GM19328 (cell line): ENCODE measurements at regions not wholly inside any gene's neighbourhood (a gene's known extent, or its start where the extent isn't known, plus 50 kb on each side); places are given as distances from the start of the nearest gene placed in this dataset.

ENCODE experiments used
- ATAC-seq: cut with Tn5 transposase; IDR thresholded peaks from one replicate; pipeline ENCODE4 v1.9.1; 2021; ENCODE audit warnings: mild to moderate bottlenecking, moderate library complexity; ENCODE audit not compliant: unreplicated experiment

DNA sequence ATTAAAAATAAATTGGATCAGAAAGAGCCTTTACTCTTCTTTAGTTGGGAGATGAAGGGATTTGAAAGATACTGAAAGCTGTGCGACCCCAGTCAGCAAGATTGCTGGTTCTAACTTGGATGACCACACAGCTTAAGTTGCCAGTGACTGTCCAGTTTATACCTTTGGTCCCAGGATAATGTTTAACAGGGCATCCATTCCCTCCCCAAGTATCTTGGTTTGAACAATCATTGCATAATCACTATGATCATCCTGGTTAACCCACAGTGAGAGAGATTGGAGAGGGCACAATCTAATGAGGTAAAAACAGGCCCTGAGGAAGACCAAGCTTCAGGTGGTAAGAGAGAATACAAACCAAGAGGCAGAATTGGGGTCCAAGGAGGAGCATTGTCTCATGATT is 798.3 kb downstream of the MAFB start:
- ATAC-seq, result no peak

DNA sequence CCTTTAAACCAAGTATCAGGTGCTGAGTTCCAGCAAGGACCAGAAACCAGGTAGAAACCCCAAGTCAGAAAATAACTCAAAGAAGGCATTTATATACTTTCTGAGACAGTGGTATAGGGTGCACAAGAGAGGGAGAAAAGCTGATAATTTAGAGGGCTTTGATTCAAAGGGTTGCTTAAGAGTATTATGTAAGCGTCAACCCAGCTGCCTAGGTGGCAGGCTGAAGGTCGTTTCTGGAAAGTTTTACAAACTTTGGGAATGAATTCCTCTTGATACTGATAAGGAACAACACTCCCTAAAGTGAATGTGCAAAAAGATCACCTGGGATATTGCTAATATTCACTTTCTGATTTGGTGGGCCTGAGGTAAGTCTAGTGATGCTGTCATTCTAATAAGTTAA is 800.7 kb downstream of the MAFB start:
- ATAC-seq, result no peak

DNA sequence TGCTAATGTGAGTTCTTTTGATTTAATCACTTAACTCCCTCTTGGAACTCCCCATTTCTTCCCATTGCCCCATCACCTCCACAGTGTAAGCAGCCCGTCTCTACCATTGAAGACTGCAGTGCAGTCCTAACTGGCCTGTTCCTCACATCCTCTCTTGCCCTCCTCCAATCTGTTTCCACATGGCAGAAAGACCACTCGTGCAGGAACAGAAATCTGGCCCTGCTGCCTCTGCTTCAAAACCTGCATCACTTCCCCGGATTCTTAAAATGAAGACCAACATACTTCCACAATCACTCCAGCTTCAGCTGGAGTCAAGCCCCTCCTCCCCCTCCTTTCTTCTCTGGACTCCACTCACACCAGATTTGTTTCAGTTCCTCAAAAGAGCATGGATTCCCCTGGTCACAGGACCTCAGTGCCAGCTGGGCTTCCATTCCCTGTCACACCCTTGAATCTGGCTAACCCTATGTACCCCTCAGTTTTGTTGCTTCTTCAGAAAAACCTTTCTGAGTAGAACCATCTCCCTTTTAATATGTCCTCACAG is 802.3 kb downstream of the MAFB start:
- no peak for ATAC-seq

GRCh38 chr20:39885975-39886649 is 802.9 kb downstream of the MAFB start:
- no peak for ATAC-seq

DNA sequence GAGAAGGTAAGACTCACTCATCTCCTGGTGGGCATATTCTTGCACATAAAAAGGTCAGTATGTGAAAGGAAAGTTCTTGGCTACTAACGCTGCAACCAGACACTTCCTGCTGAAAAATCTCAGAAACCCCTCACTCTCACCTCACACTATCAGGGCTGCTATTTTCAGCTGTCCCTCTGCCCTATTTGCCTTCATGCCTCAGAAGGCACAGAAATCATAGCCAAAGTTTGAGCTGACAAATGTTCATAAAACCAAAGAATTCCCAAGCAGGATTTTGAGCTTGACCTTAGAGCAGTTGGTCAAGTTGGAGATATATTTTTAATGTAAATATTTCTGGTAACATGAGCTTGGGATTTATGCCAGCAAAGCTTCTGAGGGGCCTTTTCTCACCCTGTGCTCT is 806.2 kb downstream of the MAFB start:
- ATAC-seq, result no peak

- no peak for ATAC-seq
Measured at GRCh38 chr20:39880890-39881289, 808.1 kb downstream of the MAFB start.

DNA sequence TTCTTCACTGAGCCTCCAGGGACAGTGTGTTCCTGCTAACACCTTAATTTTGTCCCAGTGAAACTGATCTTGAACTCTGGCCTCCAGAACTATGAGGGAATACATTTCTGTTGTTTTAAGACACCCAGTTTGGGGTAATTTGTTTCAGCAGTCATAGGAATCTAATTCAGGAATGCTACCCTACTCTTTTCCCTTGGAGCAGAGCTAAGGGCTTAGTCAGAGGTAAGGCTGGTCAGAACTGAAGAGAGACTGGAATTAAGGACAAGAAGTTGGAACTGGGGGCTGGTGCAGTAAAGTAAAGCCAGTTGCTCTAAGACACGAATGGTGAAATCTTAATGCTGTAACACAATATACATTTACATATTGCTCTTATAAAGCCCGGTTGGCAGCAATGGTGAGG is 809.7 kb downstream of the MAFB start:
- ATAC-seq, result no peak

- ATAC-seq, result no peak
Measured at GRCh38 chr20:39878809-39879208, 810.2 kb downstream of the MAFB start.

DNA sequence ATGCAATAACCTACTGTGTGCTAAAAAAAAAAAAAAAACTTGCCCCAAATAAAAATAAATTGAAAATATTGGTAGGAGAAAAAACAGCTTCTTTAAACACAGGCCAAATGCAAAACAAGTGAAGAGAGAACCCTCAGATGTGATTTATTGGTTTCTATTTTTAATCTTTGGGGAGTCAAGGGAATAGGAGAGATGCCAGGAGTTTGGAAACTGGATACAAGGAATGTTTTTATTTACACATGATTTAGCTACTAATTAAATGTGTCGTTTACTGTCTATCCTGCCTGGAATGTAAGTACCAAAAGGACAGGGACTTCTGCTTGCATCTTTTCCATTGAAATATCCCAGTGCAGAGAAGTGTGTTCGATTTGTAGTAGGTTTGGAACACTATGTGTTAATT is 810.7 kb downstream of the MAFB start:
- ATAC-seq, result no peak

- no peak for ATAC-seq
Measured at GRCh38 chr20:39877788-39878187, 811.2 kb downstream of the MAFB start.

DNA sequence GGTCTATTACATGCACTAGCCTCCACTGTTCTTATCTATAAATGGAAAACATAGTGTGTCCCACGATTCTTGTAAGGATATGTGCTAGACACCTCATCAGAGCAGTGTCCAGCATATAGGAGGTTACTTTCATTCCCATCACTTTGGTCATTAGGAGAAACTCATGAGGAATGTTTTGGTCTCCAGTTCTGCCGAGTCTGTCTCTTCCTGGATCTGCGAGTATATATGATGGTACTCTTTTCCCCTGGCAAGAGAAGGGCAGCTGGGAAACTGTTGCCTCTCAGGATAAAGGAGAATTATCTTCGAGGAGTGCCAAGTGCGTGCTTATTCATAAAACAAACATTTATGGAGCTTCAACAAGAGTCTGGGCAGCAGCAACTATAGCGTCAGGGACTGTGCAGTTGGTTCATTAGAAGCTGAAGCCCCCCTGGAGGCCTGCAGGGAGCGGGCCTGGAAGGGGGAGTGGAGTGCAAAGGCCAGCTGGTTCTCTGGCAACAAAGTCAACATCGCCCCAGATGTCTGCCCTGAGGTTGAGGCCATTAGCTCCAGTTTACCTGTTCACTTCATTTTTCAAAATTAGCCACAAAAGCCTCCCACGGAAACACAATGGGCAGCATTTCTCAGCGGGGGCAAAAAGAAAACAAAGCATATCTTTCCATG is 811.9 kb downstream of the MAFB start:
- no peak for ATAC-seq

- ATAC-seq, result no peak
Measured at GRCh38 chr20:39875492-39876110, 813.4 kb downstream of the MAFB start.

- peak; percentile 67 for ATAC-seq
Measured at GRCh38 chr20:39874049-39874893, 814.8 kb downstream of the MAFB start.

DNA sequence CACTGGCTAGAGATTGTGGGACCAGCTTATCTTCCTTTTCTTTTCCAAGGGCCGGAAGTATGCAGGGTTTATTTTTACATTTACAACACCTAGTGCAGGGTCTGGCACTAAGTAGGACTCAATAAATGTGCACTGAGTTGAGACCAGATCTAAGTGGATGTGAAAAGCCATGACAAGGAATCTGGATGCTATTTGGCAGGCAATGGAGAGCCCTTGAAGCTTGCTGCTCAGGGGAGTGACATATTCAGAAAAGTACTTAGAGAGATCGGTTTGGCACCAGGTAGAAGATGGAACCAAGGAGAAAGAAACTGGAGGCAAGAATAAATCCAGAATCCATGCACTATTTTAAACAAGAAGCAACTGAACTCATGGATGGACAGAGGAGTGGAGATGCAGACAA is 815.8 kb downstream of the MAFB start:
- no peak for ATAC-seq

- no peak for ATAC-seq
Measured at GRCh38 chr20:39871013-39871412, 818.0 kb downstream of the MAFB start.

DNA sequence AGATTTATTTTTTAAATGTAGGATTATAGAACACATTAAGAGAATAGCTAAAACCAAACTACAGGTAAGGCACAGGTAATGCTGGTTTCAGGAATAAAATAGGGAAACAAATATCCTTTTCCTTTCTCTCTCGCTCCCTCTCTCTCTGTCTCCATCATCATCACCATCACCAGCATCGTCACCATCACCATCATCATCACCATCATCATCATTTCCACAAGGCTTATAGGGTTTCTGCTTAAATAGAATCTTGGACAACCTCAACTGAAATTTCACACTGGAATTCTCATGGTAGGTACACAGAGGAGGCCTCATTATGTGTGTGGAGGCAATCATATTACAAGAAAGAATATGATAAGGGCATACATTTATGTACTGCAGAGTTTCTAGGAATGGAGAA is 823.6 kb downstream of the MAFB start:
- no peak for ATAC-seq

DNA sequence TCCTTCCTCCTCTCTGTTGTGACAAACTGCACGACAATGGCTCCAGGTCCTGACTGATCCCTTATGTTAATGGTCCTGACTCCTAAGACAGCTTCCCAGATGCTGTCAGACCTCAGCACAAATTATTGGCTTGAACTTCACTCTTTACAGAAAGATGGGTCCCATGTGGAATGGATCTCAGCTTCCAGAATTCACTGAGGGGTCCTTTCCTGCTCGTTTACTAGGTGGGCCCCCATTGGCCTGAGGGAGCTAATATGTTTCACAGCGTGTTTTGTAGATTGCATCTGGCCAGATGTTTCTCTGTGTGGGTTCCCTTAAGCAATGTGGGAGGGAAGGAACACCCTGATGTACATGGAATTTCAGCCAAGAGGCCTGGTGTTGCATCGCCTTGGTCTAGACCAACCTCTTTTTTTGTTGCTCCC is 826.6 kb downstream of the MAFB start:
- ATAC-seq, result no peak

DNA sequence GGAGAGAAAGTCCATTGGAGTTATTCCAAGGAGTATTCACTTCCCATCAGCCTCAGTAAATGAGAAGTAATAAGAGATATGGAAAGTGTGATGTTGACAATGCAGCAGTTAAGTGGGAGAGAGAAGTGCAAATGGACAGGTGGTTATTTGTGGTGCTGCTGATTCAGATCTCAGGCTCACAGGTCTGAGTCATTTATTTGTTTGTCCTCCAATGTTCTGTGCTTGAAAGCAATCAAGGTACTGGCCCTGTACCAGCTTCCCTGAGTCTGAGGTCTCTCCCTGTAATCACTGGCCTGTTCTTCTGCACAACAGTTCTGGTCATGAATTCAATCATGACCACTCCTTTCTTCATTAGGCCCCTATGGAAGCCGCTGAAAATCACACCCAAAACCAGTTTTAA is 827.7 kb downstream of the MAFB start:
- ATAC-seq, result no peak

GRCh38 chr20:39857835-39858234 is 831.2 kb downstream of the MAFB start:
- ATAC-seq, result no peak

DNA sequence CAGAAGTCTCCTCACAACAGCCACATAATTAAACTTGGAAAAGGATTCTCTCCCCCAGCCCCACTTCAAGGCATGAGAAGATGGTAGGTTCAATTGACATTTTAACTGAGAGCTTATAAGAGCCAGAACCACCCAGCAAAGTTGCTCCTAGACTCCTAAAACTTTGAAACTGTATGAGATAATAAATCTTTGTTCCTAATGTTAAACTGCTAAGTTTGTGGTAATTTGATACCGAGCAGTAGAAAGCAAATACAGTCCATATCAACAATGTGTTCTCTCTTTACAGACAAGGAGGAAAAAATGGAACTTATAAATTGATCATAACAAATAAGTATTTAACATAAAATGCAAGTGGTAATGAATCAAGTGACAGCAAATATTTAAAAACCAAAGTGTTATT is 831.8 kb downstream of the MAFB start:
- ATAC-seq, result no peak

DNA sequence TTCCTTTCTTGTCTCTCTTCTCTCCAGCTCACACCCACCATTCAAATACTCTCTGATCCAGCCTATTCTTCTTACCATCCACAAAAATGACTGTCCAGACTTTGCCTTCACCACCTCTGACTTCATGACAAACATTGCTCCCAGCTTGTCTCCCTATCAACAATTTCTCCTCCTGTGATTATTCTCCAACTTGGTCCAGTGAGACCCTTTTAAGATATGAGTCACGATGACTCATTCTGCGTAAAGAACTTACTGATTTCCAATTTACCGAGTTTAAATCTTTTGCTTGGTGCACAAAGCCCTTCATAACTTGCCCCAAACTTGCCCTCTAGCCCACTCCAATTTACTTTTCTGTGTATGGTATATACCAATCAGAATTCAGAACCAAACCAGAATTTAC is 833.2 kb downstream of the MAFB start:
- no peak for ATAC-seq
